ENCODE measurements at regions not wholly inside any gene's neighbourhood (a gene's known extent, or its start where the extent isn't known, plus 50 kb on each side); places are given as distances from the start of the nearest gene placed in this dataset.

GRCh38 chr5:105836268-105836667, 1834.5 kb downstream of the EFNA5 start:
- TF ChIP-seq CTCF (IDR thresholded peaks at IDR 0.05; ENCODE audit: poor library complexity): no peak
- no peak for TF ChIP-seq EZH2 (IDR thresholded peaks at IDR 0.05; ENCODE audit: borderline replicate concordance)
- TF ChIP-seq EZH2phosphoT487 (IDR thresholded peaks at IDR 0.05; ENCODE audit: low read depth, severe bottlenecking, unreplicated experiment): no peak
